ENCODE measurements at regions not wholly inside any gene's neighbourhood (a gene's known extent, or its start where the extent isn't known, plus 50 kb on each side); places are given as distances from the start of the nearest gene placed in this dataset.
"Not testable (repeated sequence)": the region's sequence is repeated elsewhere in the genome, so short reads cannot be mapped to it uniquely, and the experiment has no call there.

DNA sequence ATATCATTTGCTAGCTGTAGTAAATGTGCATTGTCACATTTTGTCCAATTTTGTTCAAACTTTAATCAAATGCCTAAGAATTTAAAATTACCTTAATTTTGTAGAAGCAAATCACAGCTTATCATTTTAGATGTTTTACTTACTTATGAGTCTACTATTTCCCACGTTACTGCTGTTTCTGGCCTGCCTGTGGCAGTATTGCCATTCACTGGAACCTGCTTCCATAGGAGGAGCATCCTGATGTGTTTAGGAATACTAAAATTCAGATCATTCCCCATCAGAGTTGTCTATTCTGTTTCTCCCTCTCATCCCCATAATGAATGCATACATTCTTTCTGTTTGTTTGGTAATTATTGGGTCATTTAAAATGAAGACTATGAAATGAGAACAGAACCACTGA, 119.5 kb upstream of the SNRPN start:
- H3K36me3 ChIP-seq (ENCODE audit: control insufficient read depth, insufficient read depth, low read length), result no peaks in the 10 kb centered on the region
- TF ChIP-seq, protein P1, sequence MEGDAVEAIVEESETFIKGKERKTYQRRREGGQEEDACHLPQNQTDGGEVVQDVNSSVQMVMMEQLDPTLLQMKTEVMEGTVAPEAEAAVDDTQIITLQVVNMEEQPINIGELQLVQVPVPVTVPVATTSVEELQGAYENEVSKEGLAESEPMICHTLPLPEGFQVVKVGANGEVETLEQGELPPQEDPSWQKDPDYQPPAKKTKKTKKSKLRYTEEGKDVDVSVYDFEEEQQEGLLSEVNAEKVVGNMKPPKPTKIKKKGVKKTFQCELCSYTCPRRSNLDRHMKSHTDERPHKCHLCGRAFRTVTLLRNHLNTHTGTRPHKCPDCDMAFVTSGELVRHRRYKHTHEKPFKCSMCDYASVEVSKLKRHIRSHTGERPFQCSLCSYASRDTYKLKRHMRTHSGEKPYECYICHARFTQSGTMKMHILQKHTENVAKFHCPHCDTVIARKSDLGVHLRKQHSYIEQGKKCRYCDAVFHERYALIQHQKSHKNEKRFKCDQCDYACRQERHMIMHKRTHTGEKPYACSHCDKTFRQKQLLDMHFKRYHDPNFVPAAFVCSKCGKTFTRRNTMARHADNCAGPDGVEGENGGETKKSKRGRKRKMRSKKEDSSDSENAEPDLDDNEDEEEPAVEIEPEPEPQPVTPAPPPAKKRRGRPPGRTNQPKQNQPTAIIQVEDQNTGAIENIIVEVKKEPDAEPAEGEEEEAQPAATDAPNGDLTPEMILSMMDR (IDR thresholded peaks at IDR 0.05; ENCODE audit: insufficient read depth, low read length, poor library complexity, severe bottlenecking), result no peak
- DNase-seq (ENCODE audit: extremely low read depth, insufficient read length), result no peak
- H3K4me3 ChIP-seq (replicated peaks; ENCODE audit: low read depth, low read length), result no peak overlapping the region
- H3K27me3 ChIP-seq (replicated peaks; ENCODE audit: control insufficient read depth, insufficient read depth, low read length), result no peaks in the 10 kb centered on the region

DNA sequence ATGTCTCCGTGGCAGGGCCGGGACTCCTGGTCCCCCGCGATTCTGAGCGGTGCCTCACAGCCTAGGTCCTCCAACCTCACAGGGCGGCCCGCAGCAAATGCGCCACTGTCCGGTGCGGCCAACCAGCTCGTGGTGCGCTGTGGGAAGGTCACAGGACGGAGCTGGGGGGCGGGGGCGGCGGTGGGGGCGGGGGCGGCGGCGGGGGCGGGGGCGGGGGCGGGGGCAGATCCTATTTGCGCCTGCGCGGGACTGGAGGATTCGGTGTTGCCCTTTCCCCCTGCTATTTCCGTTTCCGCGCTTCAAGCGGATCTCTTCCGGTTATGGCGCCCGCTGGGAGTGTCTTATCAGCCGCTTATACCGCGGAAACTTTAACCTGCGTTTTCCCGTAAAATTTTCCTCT, 106.7 kb upstream of the SNRPN start:
- Histone ChIP-seq H3K36me3 (ENCODE audit: control insufficient read depth, insufficient read depth, low read length) (no peaks in the 10 kb centered on the region), H3K27me3 (replicated peaks; ENCODE audit: control insufficient read depth, insufficient read depth, low read length) (no peaks in the 10 kb centered on the region), H3K4me3 (replicated peaks; ENCODE audit: low read depth, low read length) (no peak overlapping the region)
- no peak for DNase-seq (ENCODE audit: extremely low read depth, insufficient read length)
- TF ChIP-seq, protein P1 (IDR thresholded peaks at IDR 0.05; ENCODE audit: insufficient read depth, low read length, poor library complexity, severe bottlenecking), result no peak

DNA sequence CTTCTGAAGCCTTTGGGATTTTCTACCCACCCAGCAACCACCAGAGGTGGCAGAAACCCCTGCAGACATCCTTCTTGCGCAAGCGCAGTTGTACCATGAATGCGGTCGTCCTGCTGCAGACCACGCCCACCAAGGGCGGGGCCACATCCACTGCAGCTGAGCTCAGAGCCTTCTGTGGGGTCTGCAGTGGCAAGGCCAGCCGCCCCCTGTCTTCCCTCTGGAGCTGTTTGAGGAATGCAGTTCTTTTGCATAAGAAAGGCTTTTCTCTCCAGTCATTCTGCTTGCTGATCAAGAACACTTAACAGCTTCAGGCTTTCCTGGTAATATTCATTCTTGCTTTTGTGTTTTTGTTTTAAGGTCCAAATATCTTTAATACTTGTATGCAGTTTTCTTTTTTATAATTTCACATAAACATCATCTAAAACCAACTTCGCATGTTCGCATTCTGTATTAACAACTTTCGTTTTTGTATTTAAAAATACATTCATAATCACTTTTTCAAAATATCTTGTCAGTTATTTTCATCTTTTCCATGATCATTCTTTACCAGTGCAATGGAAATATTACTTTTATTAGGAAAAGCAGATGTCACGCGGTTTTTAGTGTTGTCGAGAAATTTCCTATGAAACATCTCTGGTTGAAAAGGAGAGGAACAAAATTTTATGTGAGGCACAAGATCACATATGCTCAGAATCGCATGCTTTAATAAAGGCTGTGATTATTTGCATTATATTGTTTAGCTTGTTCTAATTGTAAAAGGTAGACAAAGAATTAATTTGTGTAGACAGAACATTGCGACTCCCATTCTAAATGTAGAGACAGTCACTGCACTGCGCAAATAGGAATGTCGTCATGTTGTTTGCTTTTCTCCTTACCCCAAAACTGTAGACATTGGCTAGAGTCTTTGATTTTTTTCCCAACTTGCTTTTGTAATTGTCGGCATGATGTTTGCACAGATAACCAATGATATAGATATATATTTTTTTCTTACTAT, 98.1 kb upstream of the SNRPN start:
- H3K4me3 ChIP-seq (replicated peaks; ENCODE audit: low read depth, low read length), result no peak overlapping the region
- DNase-seq (ENCODE audit: extremely low read depth, insufficient read length), result no peak
- TF ChIP-seq, protein P1 (IDR thresholded peaks at IDR 0.05; ENCODE audit: insufficient read depth, low read length, poor library complexity, severe bottlenecking), result no peak

DNA sequence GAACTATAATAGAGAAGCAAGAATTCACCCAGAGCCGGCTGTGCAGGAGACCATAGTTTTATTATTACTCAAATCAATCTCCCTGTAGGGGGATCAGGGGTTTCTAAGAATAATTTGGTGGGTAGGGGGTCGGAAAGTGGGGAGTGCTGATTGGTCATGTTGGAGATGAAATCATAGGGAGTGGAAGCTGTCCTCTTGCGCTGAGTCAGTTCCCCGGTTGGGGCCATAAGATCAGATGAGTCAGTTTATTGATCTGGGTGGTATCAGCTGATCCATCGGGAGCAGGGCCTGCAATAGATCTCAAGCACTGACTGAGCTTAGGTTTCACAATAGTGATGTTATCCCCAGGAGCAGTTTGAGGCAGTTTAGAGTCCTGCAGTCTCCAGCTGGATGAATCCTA, 97.0 kb upstream of the SNRPN start:
- TF ChIP-seq, protein P1 (IDR thresholded peaks at IDR 0.05; ENCODE audit: insufficient read depth, low read length, poor library complexity, severe bottlenecking), result no peak
- DNase-seq (ENCODE audit: extremely low read depth, insufficient read length), result no peak
- Histone ChIP-seq H3K36me3 (ENCODE audit: control insufficient read depth, insufficient read depth, low read length) (no peaks in the 10 kb centered on the region), H3K4me3 (replicated peaks; ENCODE audit: low read depth, low read length) (no peak overlapping the region), H3K27me3 (replicated peaks; ENCODE audit: control insufficient read depth, insufficient read depth, low read length) (no peaks in the 10 kb centered on the region)

More for the DNA sequence above, 98.1 kb upstream of the SNRPN start:
- no peaks in the 10 kb centered on the region for H3K27me3 ChIP-seq (replicated peaks; ENCODE audit: control insufficient read depth, insufficient read depth, low read length)
- H3K36me3 ChIP-seq (ENCODE audit: control insufficient read depth, insufficient read depth, low read length), result no peaks in the 10 kb centered on the region

DNA sequence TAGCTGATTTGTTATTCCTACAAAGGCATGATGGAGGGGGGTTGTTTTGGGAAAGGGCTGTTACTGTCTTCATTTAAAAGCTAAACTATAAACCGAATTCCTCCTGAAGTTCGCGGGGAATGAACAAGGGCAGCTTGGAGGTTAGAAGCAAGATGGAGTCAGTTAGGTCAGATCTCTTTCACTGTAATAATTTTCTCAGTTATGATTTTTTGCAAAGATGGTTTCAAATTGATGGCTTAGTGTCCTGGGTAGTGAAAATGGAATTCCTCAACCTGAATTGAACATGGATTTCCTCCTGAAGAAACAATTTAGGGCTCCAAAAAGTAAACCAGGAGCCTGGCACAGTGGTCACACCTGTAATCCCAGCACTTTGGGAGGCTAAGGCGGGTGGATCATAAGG, 96.6 kb upstream of the SNRPN start:
- H3K4me3 ChIP-seq (replicated peaks; ENCODE audit: low read depth, low read length); H3K36me3 ChIP-seq (ENCODE audit: control insufficient read depth, insufficient read depth, low read length); DNase-seq (ENCODE audit: extremely low read depth, insufficient read length); H3K27me3 ChIP-seq (replicated peaks; ENCODE audit: control insufficient read depth, insufficient read depth, low read length): not testable (repeated sequence)

DNA sequence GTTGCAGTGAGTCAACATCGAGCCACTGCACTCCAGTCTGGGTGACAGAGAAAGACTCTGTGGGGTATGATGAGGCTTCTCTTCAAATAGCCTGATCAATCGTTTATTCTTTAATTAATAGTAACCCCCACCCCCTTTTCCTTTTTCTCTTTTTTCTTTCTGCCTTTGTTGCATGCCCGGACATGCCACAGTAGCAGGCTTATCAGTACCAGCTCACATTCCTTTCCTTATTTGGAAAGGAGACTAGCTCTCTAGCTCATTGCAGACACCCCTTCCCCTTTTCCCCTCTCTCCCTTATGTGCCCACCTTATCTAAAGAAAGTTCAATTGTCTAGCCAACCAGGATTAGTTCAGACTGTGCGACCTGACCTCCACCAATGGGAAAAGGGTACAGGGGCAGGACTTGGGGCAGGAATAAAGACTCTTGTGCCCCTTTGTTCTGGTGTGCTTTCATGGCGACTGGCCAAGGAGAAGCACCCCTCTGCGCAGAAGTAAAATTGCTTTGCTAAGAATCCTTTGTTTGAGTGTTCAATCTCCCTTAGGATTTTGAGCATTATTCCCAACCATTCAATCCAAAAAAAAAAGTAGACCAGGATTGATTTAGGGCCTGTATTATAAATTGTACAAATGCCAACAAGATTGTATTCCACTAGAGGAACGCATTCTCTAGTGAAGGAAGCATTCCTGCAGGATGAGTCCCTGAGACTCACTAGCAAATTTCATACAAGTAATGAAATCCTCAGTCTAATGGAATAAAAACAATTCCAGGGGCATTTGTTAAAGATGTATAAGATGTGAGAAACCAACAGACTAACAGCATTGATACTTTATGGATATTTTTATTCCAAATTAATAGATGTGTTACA, 95.8 kb upstream of the SNRPN start:
- DNase-seq (ENCODE audit: extremely low read depth, insufficient read length), result no peak
- H3K27me3 ChIP-seq (replicated peaks; ENCODE audit: control insufficient read depth, insufficient read depth, low read length), result no peaks in the 10 kb centered on the region
- H3K36me3 ChIP-seq (ENCODE audit: control insufficient read depth, insufficient read depth, low read length), result no peaks in the 10 kb centered on the region
- no peak overlapping the region for H3K4me3 ChIP-seq (replicated peaks; ENCODE audit: low read depth, low read length)
- TF ChIP-seq, protein P1 (IDR thresholded peaks at IDR 0.05; ENCODE audit: insufficient read depth, low read length, poor library complexity, severe bottlenecking), result no peak
